8988T (cell line): ENCODE measurements at regions not wholly inside any gene's neighbourhood (a gene's known extent, or its start where the extent isn't known, plus 50 kb on each side); places are given as distances from the start of the nearest gene placed in this dataset.

Experiments
- DNase-seq: peaks from one replicate; pipeline ENCODE4 v3.0.0; 2011

- DNase-seq: no peak
These were observed 316.9 kb upstream of the ZEB2 start for GRCh38 chr2:144836635-144837350.

GRCh38 chr2:144835634-144836350 is 315.9 kb upstream of the ZEB2 start:
- no peak for DNase-seq

- no peak for DNase-seq
These were observed 315.2 kb upstream of the ZEB2 start for GRCh38 chr2:144834998-144835633.

- DNase-seq: no peak
These were observed 314.4 kb upstream of the ZEB2 start for GRCh38 chr2:144834363-144834762.

- no peak for DNase-seq
These were observed 313.2 kb upstream of the ZEB2 start for GRCh38 chr2:144833075-144833637.

- DNase-seq: no peak
These were observed 312.1 kb upstream of the ZEB2 start for GRCh38 chr2:144832048-144832447.

GRCh38 chr2:144830543-144830942 is 310.6 kb upstream of the ZEB2 start:
- DNase-seq: no peak

GRCh38 chr2:144827404-144827803 is 307.5 kb upstream of the ZEB2 start:
- DNase-seq: no peak

- no peak for DNase-seq
These were observed 306.2 kb upstream of the ZEB2 start for GRCh38 chr2:144826105-144826504.

GRCh38 chr2:144825331-144826020 is 305.6 kb upstream of the ZEB2 start:
- no peak for DNase-seq

GRCh38 chr2:144824306-144825080 is 304.6 kb upstream of the ZEB2 start:
- no peak for DNase-seq

GRCh38 chr2:144822966-144823365 is 303.0 kb upstream of the ZEB2 start:
- DNase-seq: no peak

- no peak for DNase-seq
These were observed 292.4 kb upstream of the ZEB2 start for GRCh38 chr2:144812288-144812687.

GRCh38 chr2:144801766-144802165 is 281.8 kb upstream of the ZEB2 start:
- DNase-seq: no peak

GRCh38 chr2:144801325-144801724 is 281.4 kb upstream of the ZEB2 start:
- no peak for DNase-seq

GRCh38 chr2:144798989-144799388 is 279.1 kb upstream of the ZEB2 start:
- DNase-seq: no peak

- no peak for DNase-seq
These were observed 278.1 kb upstream of the ZEB2 start for GRCh38 chr2:144798034-144798433.

GRCh38 chr2:144796936-144797335 is 277.0 kb upstream of the ZEB2 start:
- no peak for DNase-seq

- no peak for DNase-seq
These were observed 276.2 kb upstream of the ZEB2 start for GRCh38 chr2:144796164-144796563.

GRCh38 chr2:144785253-144785652 is 265.3 kb upstream of the ZEB2 start:
- no peak for DNase-seq

GRCh38 chr2:144780983-144781382 is 261.1 kb upstream of the ZEB2 start:
- no peak for DNase-seq

GRCh38 chr2:144776766-144777165 is 256.8 kb upstream of the ZEB2 start:
- no peak for DNase-seq
